HL-60 (cell line): ENCODE measurements at regions not wholly inside any gene's neighbourhood (a gene's known extent, or its start where the extent isn't known, plus 50 kb on each side); places are given as distances from the start of the nearest gene placed in this dataset.

ENCODE experiments used
- DNase-seq, 2 experiments: peaks; one replicate each; pipeline ENCODE4 v3.0.0-alpha.2; 2010 to 2020; ENCODE audit warnings: low read depth in 1 of 2, low spot score in 1 of 2
- H3K27ac ChIP-seq: fragments of 250-450 bp; sonication (Bioruptor Pico); replicated peaks from 2 replicates; pipeline ENCODE4 v1.5.1; 2020; ENCODE audit warnings: mild to moderate bottlenecking, moderate library complexity
- H3K27me3 ChIP-seq: fragments of 250-450 bp; sonication (Bioruptor Pico); 2 replicates; pipeline ENCODE4 v1.5.1; 2021; ENCODE audit warnings: mild to moderate bottlenecking, moderate library complexity; ENCODE audit not compliant: insufficient read depth, poor library complexity, severe bottlenecking
- H3K4me3 ChIP-seq: replicated peaks from 2 replicates; pipeline ENCODE4 v1.5.1; 2011; ENCODE audit warnings: mild to moderate bottlenecking, control low read depth, low read length; ENCODE audit not compliant: insufficient read depth
- GABPA ChIP-seq: IDR thresholded peaks from 2 replicates; pipeline ENCODE4 v1.6.1; 2012; ENCODE audit warnings: low read depth
- POLR2AphosphoS5 ChIP-seq: IDR thresholded peaks from 2 replicates; pipeline ENCODE4 v1.6.1; 2012; ENCODE audit warnings: low read depth
- SPI1 ChIP-seq: IDR thresholded peaks from 2 replicates; pipeline ENCODE4 v1.6.1; 2012; ENCODE audit warnings: low read depth, mild to moderate bottlenecking, borderline replicate concordance
- TF ChIP-seq, protein P1 (sequence below): IDR thresholded peaks from one replicate; pipeline ENCODE4 v1.5.1; 2011; ENCODE audit warnings: low read length, control low read depth, inconsistent platforms; ENCODE audit not compliant: insufficient read depth
- TF ChIP-seq, protein P2 (sequence below): IDR thresholded peaks from 2 replicates; pipeline ENCODE4 v1.6.1; 2012; ENCODE audit warnings: low read depth; ENCODE audit not compliant: insufficient replicate concordance

DNA sequence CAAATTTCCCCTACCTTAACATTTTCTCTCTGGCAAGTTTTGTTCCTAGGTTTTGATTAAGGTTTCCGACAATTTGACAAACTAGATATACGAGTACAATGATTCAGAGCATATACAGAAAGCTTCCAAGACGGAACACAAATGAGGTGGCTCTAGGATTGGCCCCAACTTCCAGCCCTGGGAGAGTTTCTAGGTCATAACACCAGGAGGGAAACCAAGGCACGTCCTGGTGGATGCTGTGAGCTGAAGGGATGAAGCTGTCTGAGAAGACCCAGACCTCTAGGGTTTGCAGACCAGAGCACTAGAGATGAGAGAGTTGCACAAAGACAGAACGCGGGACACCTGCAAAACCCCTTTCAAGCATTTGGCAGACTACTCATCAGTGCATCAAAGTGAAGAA lies 51.5 kb upstream of the CAND1 start:
- H3K27ac ChIP-seq, result no peak overlapping the region
- no peak for DNase-seq
- no peaks in the 10 kb centered on the region for H3K27me3 ChIP-seq
- TF ChIP-seq, protein P1, sequence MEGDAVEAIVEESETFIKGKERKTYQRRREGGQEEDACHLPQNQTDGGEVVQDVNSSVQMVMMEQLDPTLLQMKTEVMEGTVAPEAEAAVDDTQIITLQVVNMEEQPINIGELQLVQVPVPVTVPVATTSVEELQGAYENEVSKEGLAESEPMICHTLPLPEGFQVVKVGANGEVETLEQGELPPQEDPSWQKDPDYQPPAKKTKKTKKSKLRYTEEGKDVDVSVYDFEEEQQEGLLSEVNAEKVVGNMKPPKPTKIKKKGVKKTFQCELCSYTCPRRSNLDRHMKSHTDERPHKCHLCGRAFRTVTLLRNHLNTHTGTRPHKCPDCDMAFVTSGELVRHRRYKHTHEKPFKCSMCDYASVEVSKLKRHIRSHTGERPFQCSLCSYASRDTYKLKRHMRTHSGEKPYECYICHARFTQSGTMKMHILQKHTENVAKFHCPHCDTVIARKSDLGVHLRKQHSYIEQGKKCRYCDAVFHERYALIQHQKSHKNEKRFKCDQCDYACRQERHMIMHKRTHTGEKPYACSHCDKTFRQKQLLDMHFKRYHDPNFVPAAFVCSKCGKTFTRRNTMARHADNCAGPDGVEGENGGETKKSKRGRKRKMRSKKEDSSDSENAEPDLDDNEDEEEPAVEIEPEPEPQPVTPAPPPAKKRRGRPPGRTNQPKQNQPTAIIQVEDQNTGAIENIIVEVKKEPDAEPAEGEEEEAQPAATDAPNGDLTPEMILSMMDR, result no peak
- TF ChIP-seq POLR2AphosphoS5 (no peak), GABPA (no peak), SPI1 (no peak)
- TF ChIP-seq, protein P2, sequence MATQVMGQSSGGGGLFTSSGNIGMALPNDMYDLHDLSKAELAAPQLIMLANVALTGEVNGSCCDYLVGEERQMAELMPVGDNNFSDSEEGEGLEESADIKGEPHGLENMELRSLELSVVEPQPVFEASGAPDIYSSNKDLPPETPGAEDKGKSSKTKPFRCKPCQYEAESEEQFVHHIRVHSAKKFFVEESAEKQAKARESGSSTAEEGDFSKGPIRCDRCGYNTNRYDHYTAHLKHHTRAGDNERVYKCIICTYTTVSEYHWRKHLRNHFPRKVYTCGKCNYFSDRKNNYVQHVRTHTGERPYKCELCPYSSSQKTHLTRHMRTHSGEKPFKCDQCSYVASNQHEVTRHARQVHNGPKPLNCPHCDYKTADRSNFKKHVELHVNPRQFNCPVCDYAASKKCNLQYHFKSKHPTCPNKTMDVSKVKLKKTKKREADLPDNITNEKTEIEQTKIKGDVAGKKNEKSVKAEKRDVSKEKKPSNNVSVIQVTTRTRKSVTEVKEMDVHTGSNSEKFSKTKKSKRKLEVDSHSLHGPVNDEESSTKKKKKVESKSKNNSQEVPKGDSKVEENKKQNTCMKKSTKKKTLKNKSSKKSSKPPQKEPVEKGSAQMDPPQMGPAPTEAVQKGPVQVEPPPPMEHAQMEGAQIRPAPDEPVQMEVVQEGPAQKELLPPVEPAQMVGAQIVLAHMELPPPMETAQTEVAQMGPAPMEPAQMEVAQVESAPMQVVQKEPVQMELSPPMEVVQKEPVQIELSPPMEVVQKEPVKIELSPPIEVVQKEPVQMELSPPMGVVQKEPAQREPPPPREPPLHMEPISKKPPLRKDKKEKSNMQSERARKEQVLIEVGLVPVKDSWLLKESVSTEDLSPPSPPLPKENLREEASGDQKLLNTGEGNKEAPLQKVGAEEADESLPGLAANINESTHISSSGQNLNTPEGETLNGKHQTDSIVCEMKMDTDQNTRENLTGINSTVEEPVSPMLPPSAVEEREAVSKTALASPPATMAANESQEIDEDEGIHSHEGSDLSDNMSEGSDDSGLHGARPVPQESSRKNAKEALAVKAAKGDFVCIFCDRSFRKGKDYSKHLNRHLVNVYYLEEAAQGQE, result no peak
- no peak overlapping the region for H3K4me3 ChIP-seq
